Panc1 (cell line): ENCODE measurements at regions not wholly inside any gene's neighbourhood (a gene's known extent, or its start where the extent isn't known, plus 50 kb on each side); places are given as distances from the start of the nearest gene placed in this dataset.

ENCODE experiments used
- ATAC-seq: fragments of 200-7000 bp; cut with Tn5 transposase; 2 replicates; pipeline ENCODE4 v1.9.1; 2020; ENCODE audit warnings: mild to moderate bottlenecking, moderate library complexity
- BruUV-seq: library from RNA; stranded (reverse); fragments of 400-500 nt; replicated peaks from 2 replicates; lab custom pipeline; 2021; lab: Mats Ljungman, UMichigan
- CTCF ChIA-PET: fragments of 300-600 bp; sonication (Branson Sonifier 250); formaldehyde crosslinking; loops from one replicate; lab custom pipeline; 2022; ENCODE audit warnings: antibody characterized with exemption; lab: Charles Lee
- POLR2A ChIA-PET: fragments of 300-600 bp; sonication (Branson Sonifier 250); formaldehyde crosslinking; loops from one replicate; lab custom pipeline; 2022; ENCODE audit warnings: antibody characterized with exemption; lab: Charles Lee
- DNase-seq: peaks from one replicate; pipeline ENCODE4 v3.0.0-alpha.2; 2010; ENCODE audit warnings: low read depth, low spot score
- H3K27ac ChIP-seq: 2 replicates; pipeline ENCODE4 v1.5.1; 2011; ENCODE audit warnings: mild to moderate bottlenecking, low read length, inconsistent platforms
- H3K27me3 ChIP-seq: fragments of 200-500 bp; sonication (Bioruptor generic); 2 replicates; pipeline ENCODE4 v1.6.0; 2014; ENCODE audit warnings: low read length, inconsistent platforms; ENCODE audit not compliant: control insufficient read depth, insufficient read depth
- H3K36me3 ChIP-seq: fragments of 200-500 bp; sonication (Bioruptor generic); 2 replicates; pipeline ENCODE4 v1.5.1; 2014; ENCODE audit warnings: inconsistent platforms, mild to moderate bottlenecking, low read length, moderate library complexity; ENCODE audit not compliant: control insufficient read depth, insufficient read depth
- H3K4me1 ChIP-seq: 2 replicates; pipeline ENCODE4 v1.5.1; 2011; ENCODE audit warnings: inconsistent platforms, mild to moderate bottlenecking, low read length, moderate library complexity; ENCODE audit not compliant: control insufficient read depth, insufficient read depth
- H3K4me3 ChIP-seq, 2 experiments: 2 replicates each; pipeline ENCODE4 v1.5.1; 2011 to 2012; ENCODE audit warnings: low read depth in 2 of 2, low read length in 2 of 2, mild to moderate bottlenecking in 2 of 2, inconsistent platforms in 1 of 2, moderate library complexity in 1 of 2
- H3K9me3 ChIP-seq: fragments of 200-500 bp; sonication (Bioruptor generic); 2 replicates; pipeline ENCODE4 v1.5.1; 2014; ENCODE audit warnings: low read depth, mild to moderate bottlenecking, inconsistent platforms, low read length, moderate library complexity; ENCODE audit not compliant: control insufficient read depth, insufficient read depth
- CTCF ChIP-seq: fragments of 450-650 bp; IDR thresholded peaks from 2 replicates; pipeline ENCODE4 v1.5.1; 2017; ENCODE audit warnings: mild to moderate bottlenecking
- POLR2AphosphoS5 ChIP-seq: IDR thresholded peaks from 2 replicates; pipeline ENCODE4 v1.6.1; 2012; ENCODE audit warnings: mild to moderate bottlenecking, low read depth, low read length, moderate library complexity
- REST ChIP-seq, 2 experiments: IDR thresholded peaks; 2 replicates each; pipeline ENCODE4 v1.6.1; 2011 to 2012; ENCODE audit warnings: low read depth in 2 of 2, control low read depth in 1 of 2, low read length in 1 of 2, mild to moderate bottlenecking in 1 of 2, moderate library complexity in 1 of 2; ENCODE audit not compliant: insufficient read depth in 1 of 2
- SIN3A ChIP-seq: IDR thresholded peaks from 2 replicates; pipeline ENCODE4 v1.6.1; 2012; ENCODE audit warnings: low read depth, mild to moderate bottlenecking, low read length, moderate library complexity, borderline replicate concordance; ENCODE audit not compliant: insufficient read depth
- TCF7L2 ChIP-seq: IDR thresholded peaks from 2 replicates; pipeline ENCODE4 v1.6.1; 2011; ENCODE audit warnings: mild to moderate bottlenecking, low read depth, low read length, inconsistent platforms
- in situ Hi-C: cut with HindIII; loops from 2 replicates; pipeline ENCODE4 v1.10.0; 2016; ENCODE audit warnings: low sequenced_read_pairs, low pct_unique_long_range_greater_than_20kb
- intact Hi-C: fragments of 100-400 bp; cut with micrococcal nuclease; formaldehyde crosslinking; loops from one replicate; pipeline ENCODE4 v1.10.0; 2022; ENCODE audit not compliant: unreplicated experiment

DNA sequence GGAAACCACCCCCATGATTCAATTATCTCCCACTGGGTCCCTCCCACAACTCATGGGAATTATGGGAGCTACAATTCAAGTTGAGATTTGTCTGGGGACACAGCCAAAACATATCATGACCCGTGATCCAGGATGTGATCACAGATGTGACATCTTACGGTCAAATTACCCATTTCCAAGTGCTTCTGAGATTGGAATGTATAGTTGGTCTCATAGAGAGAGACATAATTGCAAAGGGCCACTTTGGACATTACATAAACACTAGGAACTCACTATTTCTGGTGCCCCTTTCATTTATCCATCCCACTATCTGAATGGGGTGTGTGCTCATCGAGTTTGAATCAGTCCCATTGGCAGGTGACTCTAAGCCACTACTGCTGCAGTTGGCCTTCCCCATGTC, 204.5 kb downstream of the PHLDA1 start:
- TF ChIP-seq REST (IDR thresholded peaks at IDR 0.05; ENCODE audit: insufficient read depth in 1 of 2, low read depth in 2 of 2, low read length in 1 of 2) (no peak), TCF7L2 (no peak), CTCF (no peak), SIN3A (no peak), POLR2AphosphoS5 (no peak)
- POLR2A ChIA-PET: no interaction called here
- Histone ChIP-seq H3K9me3 (peaks cover 26% of the 10 kb centered on the region; the same call in 1 of the 2 replicates), H3K36me3 (no peaks in the 10 kb centered on the region), H3K27ac (peak overlapping the region; percentile 60; the same call in 1 of the 2 replicates), H3K27me3 (no peaks in the 10 kb centered on the region), H3K4me3 (no peak overlapping the region), H3K4me1 (no peaks in the 10 kb centered on the region)
- intact Hi-C loops: no loop called here
- in situ Hi-C loops: no loop called here
- BruUV-seq: no TSS peak
- CTCF ChIA-PET: no interaction called here
- DNase-seq (no peak), ATAC-seq (no peak)

DNA sequence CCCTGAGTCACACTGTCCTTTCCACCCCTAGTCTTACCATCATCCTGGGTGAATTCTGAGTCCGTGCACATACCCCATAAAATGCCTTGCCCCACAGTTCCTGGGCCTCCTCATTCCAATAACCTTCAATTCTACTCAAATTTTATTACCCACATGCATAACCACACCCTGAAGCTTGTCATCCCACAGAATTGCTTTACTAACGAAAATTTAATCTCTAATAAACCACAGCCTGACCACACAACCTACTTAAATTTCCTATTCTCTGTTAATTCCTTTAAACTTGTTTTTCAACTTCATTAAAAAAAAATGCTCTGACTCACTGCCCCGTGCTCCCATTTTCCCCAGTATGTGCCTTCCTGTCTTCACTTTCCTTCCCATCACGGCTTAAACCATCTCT, 205.9 kb downstream of the PHLDA1 start:
- POLR2A ChIA-PET: no interaction called here
- in situ Hi-C loops: no loop called here
- BruUV-seq: no TSS peak
- no peaks in the 10 kb centered on the region for H3K36me3 ChIP-seq
- peak overlapping the region; percentile 62 for H3K27ac ChIP-seq
- CTCF ChIA-PET: no interaction called here
- DNase-seq (no peak), ATAC-seq (no peak)
- no peaks in the 10 kb centered on the region for H3K4me1 ChIP-seq
- intact Hi-C loops: no loop called here
- H3K27me3 ChIP-seq: no peaks in the 10 kb centered on the region
- TF ChIP-seq TCF7L2: no peak
- no peak for TF ChIP-seq CTCF
- no peak for TF ChIP-seq SIN3A
- no peak for TF ChIP-seq POLR2AphosphoS5
- no peak for TF ChIP-seq REST (IDR thresholded peaks at IDR 0.05; ENCODE audit: insufficient read depth in 1 of 2, low read depth in 2 of 2, low read length in 1 of 2)
- no peak overlapping the region for H3K4me3 ChIP-seq
- H3K9me3 ChIP-seq: peaks cover 30% of the 10 kb centered on the region; the same call in 1 of the 2 replicates
